H1 (cell line): ENCODE measurements at regions not wholly inside any gene's neighbourhood (a gene's known extent, or its start where the extent isn't known, plus 50 kb on each side); places are given as distances from the start of the nearest gene placed in this dataset.

ENCODE experiments used
- CTCF ChIA-PET: fragments of 300-600 bp; sonication (Branson Sonifier 250); formaldehyde crosslinking; loops from one replicate; lab custom pipeline; 2021; ENCODE audit not compliant: partially characterized antibody; lab: Charles Lee
- POLR2A ChIA-PET: fragments of 300-600 bp; sonication (Branson Sonifier 250); formaldehyde crosslinking; loops from one replicate; lab custom pipeline; 2021; ENCODE audit warnings: inconsistent platforms; ENCODE audit not compliant: partially characterized antibody; lab: Charles Lee
- DNase-seq, 2 experiments: peaks; one replicate each; pipeline versions ENCODE4 v3.0.0 to v3.0.0-alpha.2; 2010 to 2022; ENCODE audit warnings: low spot score in 2 of 2, low read depth in 1 of 2, mixed read lengths in 1 of 2
- FAIRE-seq: peaks from 2 replicates; lab custom pipeline; 2011; peaks lifted over from hg19 to GRCh38; lab: Jason Lieb, UNC
- H2AFZ ChIP-seq: 2 replicates; pipeline ENCODE4 v1.8.1; 2012; ENCODE audit warnings: low read length, inconsistent platforms
- H2AK5ac ChIP-seq: 2 replicates; pipeline ENCODE4 v1.6.1; 2013; ENCODE audit warnings: low read depth, low read length
- H2BK120ac ChIP-seq: replicated peaks from 2 replicates; pipeline ENCODE3; 2013; ENCODE audit warnings: low read depth, low read length, inconsistent platforms
- H2BK12ac ChIP-seq: 2 replicates; pipeline ENCODE4 v1.6.1; 2013; ENCODE audit warnings: low read depth, low read length
- H2BK15ac ChIP-seq: 2 replicates; pipeline ENCODE4 v1.6.1; 2013; ENCODE audit warnings: low read length
- H2BK20ac ChIP-seq: 2 replicates; pipeline ENCODE4 v1.6.1; 2013; ENCODE audit warnings: low read length
- H2BK5ac ChIP-seq: 2 replicates; pipeline ENCODE4 v1.6.1; 2013; ENCODE audit warnings: low read depth, low read length
- H3K14ac ChIP-seq: 2 replicates; pipeline ENCODE4 v1.6.1; 2013; ENCODE audit warnings: inconsistent platforms; ENCODE audit not compliant: insufficient read length
- H3K18ac ChIP-seq: 2 replicates; pipeline ENCODE4 v1.6.1; 2013; ENCODE audit warnings: low read length; ENCODE audit errors: extremely low read depth
- H3K23ac ChIP-seq: 2 replicates; pipeline ENCODE4 v1.6.1; 2013; ENCODE audit warnings: inconsistent platforms; ENCODE audit not compliant: insufficient read length
- H3K23me2 ChIP-seq: 2 replicates; pipeline ENCODE4 v1.6.1; 2013; ENCODE audit warnings: low read depth, low read length
- H3K27ac ChIP-seq: 2 replicates; pipeline ENCODE4 v1.6.1; 2011; ENCODE audit warnings: low read depth, low read length, inconsistent platforms
- H3K27me3 ChIP-seq, 4 experiments: replicated peaks in 1 of 4; 1 replicate in 1 of 4; 2 replicates in 3 of 4; pipeline versions ENCODE4 v1.6.1 to v1.8.1; 2011 to 2013; ENCODE audit warnings: low read length in 3 of 4, mild to moderate bottlenecking in 3 of 4, inconsistent platforms in 2 of 4, mixed read lengths in 2 of 4, moderate library complexity in 1 of 4; ENCODE audit not compliant: control insufficient read depth in 3 of 4, insufficient read depth in 3 of 4; ENCODE audit errors: extremely low read depth in 1 of 4
- H3K36me3 ChIP-seq, 4 experiments: 2 replicates each; pipeline versions ENCODE4 v1.6.1 to v1.8.1; 2011 to 2013; ENCODE audit warnings: mild to moderate bottlenecking in 4 of 4, low read length in 3 of 4, moderate library complexity in 2 of 4, control low read depth in 1 of 4, inconsistent platforms in 1 of 4; ENCODE audit not compliant: insufficient read depth in 4 of 4, control insufficient read depth in 2 of 4
- H3K4ac ChIP-seq: replicated peaks from 2 replicates; pipeline ENCODE3; 2013; ENCODE audit warnings: low read length, low read depth, mixed read lengths, inconsistent platforms; ENCODE audit not compliant: insufficient read length
- H3K4me1 ChIP-seq, 4 experiments: replicated peaks in 1 of 4; 1 replicate in 1 of 4; 2 replicates in 3 of 4; pipeline versions ENCODE4 v1.6.1 to v1.8.1; 2011 to 2013; ENCODE audit warnings: low read length in 3 of 4, inconsistent platforms in 2 of 4, mixed read lengths in 1 of 4; ENCODE audit not compliant: insufficient read depth in 4 of 4, control insufficient read depth in 3 of 4
- H3K4me2 ChIP-seq, 2 experiments: 2 replicates each; pipeline versions ENCODE4 v1.6.1 to v1.8.1; 2011 to 2013; ENCODE audit warnings: low read depth in 2 of 2, low read length in 2 of 2, control low read depth in 1 of 2, inconsistent platforms in 1 of 2, mild to moderate bottlenecking in 1 of 2; ENCODE audit not compliant: insufficient read depth in 1 of 2
- H3K4me3 ChIP-seq, 4 experiments: fragments of 200-600, 300-600 bp in 1 of 4; sonication (generic), shearing (Covaris generic), sonication (Bioruptor Twin) in 1 of 4; 2 replicates each; pipeline versions ENCODE4 v1.5.1 to v1.8.1; 2011 to 2016; ENCODE audit warnings: low read length in 4 of 4, low read depth in 3 of 4, control low read depth in 2 of 4, inconsistent platforms in 2 of 4, mild to moderate bottlenecking in 2 of 4, mixed read lengths in 1 of 4, moderate library complexity in 1 of 4; ENCODE audit not compliant: insufficient read depth in 2 of 4; ENCODE audit errors: extremely low read depth in 1 of 4
- H3K56ac ChIP-seq: replicated peaks from 2 replicates; pipeline ENCODE3; 2013; ENCODE audit warnings: low read depth, mild to moderate bottlenecking, mixed read lengths, low read length, inconsistent platforms; ENCODE audit not compliant: insufficient read length
- H3K79me1 ChIP-seq: 2 replicates; pipeline ENCODE4 v1.6.1; 2013; ENCODE audit warnings: low read depth, low read length, control low read depth
- H3K79me2 ChIP-seq, 2 experiments: 2 replicates each; pipeline versions ENCODE4 v1.6.1 to v1.8.1; 2012 to 2013; ENCODE audit warnings: low read length in 2 of 2, mild to moderate bottlenecking in 2 of 2, inconsistent platforms in 1 of 2; ENCODE audit not compliant: insufficient read depth in 2 of 2, control insufficient read depth in 1 of 2
- H3K9ac ChIP-seq, 4 experiments: replicated peaks in 1 of 4; 1 replicate in 1 of 4; 2 replicates in 3 of 4; pipeline versions ENCODE4 v1.6.1 to v1.8.1; 2011 to 2013; ENCODE audit warnings: low read depth in 3 of 4, low read length in 3 of 4, control low read depth in 2 of 4, mild to moderate bottlenecking in 2 of 4, moderate library complexity in 2 of 4, inconsistent platforms in 1 of 4; ENCODE audit errors: extremely low read depth in 1 of 4
- H3K9me3 ChIP-seq, 2 experiments: 2 replicates each; pipeline versions ENCODE4 v1.6.1 to v1.8.1; 2012 to 2013; ENCODE audit warnings: mild to moderate bottlenecking in 2 of 2, moderate library complexity in 2 of 2, control low read depth in 1 of 2, inconsistent platforms in 1 of 2, low read depth in 1 of 2, low read length in 1 of 2, mixed read lengths in 1 of 2; ENCODE audit not compliant: insufficient read depth in 2 of 2
- H4K20me1 ChIP-seq, 2 experiments: replicated peaks in 1 of 2; 2 replicates each; pipeline versions ENCODE3 to v1.8.1; 2011 to 2013; ENCODE audit warnings: inconsistent platforms in 2 of 2, low read length in 2 of 2, mild to moderate bottlenecking in 1 of 2; ENCODE audit not compliant: insufficient read depth in 2 of 2, control insufficient read depth in 1 of 2
- H4K5ac ChIP-seq: 2 replicates; pipeline ENCODE4 v1.6.1; 2013; ENCODE audit warnings: low read length, low read depth, mixed read lengths, inconsistent platforms; ENCODE audit not compliant: insufficient read length
- H4K8ac ChIP-seq: 2 replicates; pipeline ENCODE4 v1.8.0; 2013; ENCODE audit warnings: mild to moderate bottlenecking, moderate library complexity, low read length, inconsistent platforms; ENCODE audit not compliant: insufficient read depth; ENCODE audit errors: extremely low read depth
- H4K91ac ChIP-seq: replicated peaks from 2 replicates; pipeline ENCODE3; 2013; ENCODE audit warnings: low read length, mixed read lengths, inconsistent platforms; ENCODE audit not compliant: insufficient read length
- EGR1 ChIP-seq: IDR thresholded peaks from 2 replicates; pipeline ENCODE4 v1.6.1; 2011; ENCODE audit warnings: low read depth, low read length, borderline replicate concordance
- GTF2F1 ChIP-seq: IDR thresholded peaks from 2 replicates; pipeline ENCODE4 v1.6.1; 2012; ENCODE audit warnings: low read depth, low read length, improper control_type of control experiment, borderline replicate concordance
- HDAC6 ChIP-seq: IDR thresholded peaks from one replicate; pipeline ENCODE4 v1.7.1; 2012; ENCODE audit warnings: low read depth, mild to moderate bottlenecking, inconsistent platforms, low read length, moderate library complexity
- NRF1 ChIP-seq: IDR thresholded peaks from 2 replicates; pipeline ENCODE4 v1.6.1; 2011; ENCODE audit warnings: mild to moderate bottlenecking, low read depth, low read length, improper control_type of control experiment
- RAD21 ChIP-seq, 2 experiments: IDR thresholded peaks in 1 of 2; conservative IDR thresholded peaks in 1 of 2; 2 replicates each; pipeline ENCODE4 v1.6.1; 2011; ENCODE audit warnings: low read depth in 2 of 2, low read length in 2 of 2, improper control_type of control experiment in 1 of 2, inconsistent platforms in 1 of 2, mild to moderate bottlenecking in 1 of 2, moderate library complexity in 1 of 2
- WGBS, 2 experiments: shearing (Covaris generic) in 1 of 2; methylation state at CpG; one replicate each; pipeline versions ENCODE4 v1.1.6 to v1.1.7; 2013 to 2015; ENCODE audit warnings: low lambda C conversion rate in 2 of 2, mixed read lengths in 2 of 2, inconsistent platforms in 1 of 2, low coverage in 1 of 2, missing lambda C conversion rate in 1 of 2; ENCODE audit not compliant: insufficient replicate concordance in 2 of 2, insufficient coverage in 1 of 2, insufficient read length in 1 of 2; ENCODE audit errors: extremely low coverage in 1 of 2, missing lambda C conversion rate in 1 of 2; 5-methylcytosine and 5-hydroxymethylcytosine counted together

GRCh38 chr4:136078976-136079375 lies 1453.3 kb downstream of the PCDH18 start:
- no peaks in the 10 kb centered on the region for H3K23me2 ChIP-seq
- H3K23ac ChIP-seq = no peak overlapping the region
- no peaks in the 10 kb centered on the region for H3K27me3 ChIP-seq
- H3K56ac ChIP-seq = no peak overlapping the region
- H3K4me3 ChIP-seq = no peak overlapping the region
- H3K14ac ChIP-seq = no peak overlapping the region
- H3K9ac ChIP-seq = no peak overlapping the region
- no peak overlapping the region for H4K8ac ChIP-seq
- WGBS, 2 experiments = 83% methylated on average over 1 of the region's 1 CpG; no CpG with 5 or more reads in 1 of the 2 experiments
- H3K27ac ChIP-seq = no peak overlapping the region
- no peak for DNase-seq
- H3K4me2 ChIP-seq = no peak overlapping the region
- no peak overlapping the region for H2BK120ac ChIP-seq
- no peaks in the 10 kb centered on the region for H3K9me3 ChIP-seq
- no peak overlapping the region for H4K5ac ChIP-seq
- CTCF ChIA-PET = no interaction called here
- H3K79me2 ChIP-seq = no peaks in the 10 kb centered on the region
- no peak overlapping the region for H3K18ac ChIP-seq
- TF ChIP-seq RAD21 (IDR thresholded peaks at IDR 0.05 in 1 of 2, conservative IDR thresholded peaks at IDR 0.05 in 1 of 2; ENCODE audit: low read depth in 2 of 2, low read length in 2 of 2) = no peak
- TF ChIP-seq EGR1 = no peak
- TF ChIP-seq GTF2F1 = no peak
- no peak for TF ChIP-seq NRF1
- no peak for TF ChIP-seq HDAC6
- H3K36me3 ChIP-seq = no peaks in the 10 kb centered on the region
- H3K4ac ChIP-seq = no peak overlapping the region
- H2AFZ ChIP-seq = no peak overlapping the region
- H2BK5ac ChIP-seq = no peak overlapping the region
- no peak overlapping the region for H2AK5ac ChIP-seq
- H2BK12ac ChIP-seq = no peak overlapping the region
- peaks cover 0 to 2% (median 0%) of the 10 kb centered on the region in 4 experiments; a peak in 3 of 7 replicates for H3K4me1 ChIP-seq
- no peaks in the 10 kb centered on the region for H3K79me1 ChIP-seq
- no peak overlapping the region for H4K91ac ChIP-seq
- POLR2A ChIA-PET = no interaction called here
- H2BK15ac ChIP-seq = no peak overlapping the region
- no peaks in the 10 kb centered on the region for H4K20me1 ChIP-seq
- H2BK20ac ChIP-seq = no peak overlapping the region
- FAIRE-seq = no peak
